OCI-LY7 (cell line): ENCODE measurements at regions not wholly inside any gene's neighbourhood (a gene's known extent, or its start where the extent isn't known, plus 50 kb on each side); places are given as distances from the start of the nearest gene placed in this dataset.

Experiments
- BruUV-seq: library from RNA; stranded (reverse); fragments of 400-500 nt; replicated peaks from 2 replicates; lab custom pipeline; 2021; lab: Mats Ljungman, UMichigan
- CTCF ChIA-PET: fragments of 300-600 bp; sonication (Branson Sonifier 250); formaldehyde crosslinking; loops from one replicate; lab custom pipeline; 2022; ENCODE audit warnings: antibody characterized with exemption; ENCODE audit not compliant: unreplicated experiment; lab: Charles Lee
- POLR2A ChIA-PET: fragments of 300-600 bp; sonication (Branson Sonifier 250); formaldehyde crosslinking; loops from one replicate; lab custom pipeline; 2022; ENCODE audit warnings: antibody characterized with exemption; lab: Charles Lee
- DNase-seq: peaks from one replicate; pipeline ENCODE4 v3.0.0-alpha.2; 2015; ENCODE audit warnings: low spot score
- H2AFZ ChIP-seq: fragments of 200-600 bp; sonication (generic), shearing (Covaris generic); 2 replicates; pipeline ENCODE4 v1.6.1; 2014; ENCODE audit warnings: mild to moderate bottlenecking, antibody characterized with exemption, low read length, moderate library complexity
- H3K27ac ChIP-seq: fragments of 200-600 bp; sonication (generic); 2 replicates; pipeline ENCODE4 v1.5.1; 2014; ENCODE audit warnings: mixed run types, low read depth, mild to moderate bottlenecking, moderate library complexity, low read length, inconsistent platforms; ENCODE audit not compliant: poor library complexity, severe bottlenecking
- H3K36me3 ChIP-seq: fragments of 200-600 bp; sonication (generic); 2 replicates; pipeline ENCODE4 v1.6.1; 2014; ENCODE audit warnings: mild to moderate bottlenecking, antibody characterized with exemption, low read length, moderate library complexity, mixed read lengths; ENCODE audit not compliant: insufficient read depth
- H3K4me1 ChIP-seq: fragments of 200-600 bp; sonication (generic); 2 replicates; pipeline ENCODE4 v1.5.1; 2014; ENCODE audit warnings: mild to moderate bottlenecking, low read length; ENCODE audit not compliant: insufficient read depth, poor library complexity, severe bottlenecking
- H3K4me2 ChIP-seq: fragments of 200-600 bp; sonication (generic); 2 replicates; pipeline ENCODE4 v1.6.1; 2014; ENCODE audit warnings: mild to moderate bottlenecking, low read length
- H3K4me3 ChIP-seq: fragments of 200-600 bp; sonication (generic); 2 replicates; pipeline ENCODE4 v1.5.1; 2014; ENCODE audit warnings: mild to moderate bottlenecking, low read depth, low read length; ENCODE audit not compliant: poor library complexity, severe bottlenecking
- H3K79me2 ChIP-seq: fragments of 200-600 bp; sonication (generic); 2 replicates; pipeline ENCODE4 v1.6.1; 2016; ENCODE audit warnings: low read depth, mild to moderate bottlenecking, low read length, moderate library complexity, mixed read lengths; ENCODE audit not compliant: insufficient read depth
- H3K9me2 ChIP-seq: fragments of 200-600 bp; sonication (generic); 2 replicates; pipeline ENCODE4 v1.6.1; 2016; ENCODE audit warnings: mild to moderate bottlenecking, low read length, mixed read lengths; ENCODE audit not compliant: insufficient read depth
- H3K9me3 ChIP-seq: fragments of 200-600 bp; sonication (generic); 2 replicates; pipeline ENCODE4 v1.6.1; 2014; ENCODE audit warnings: mild to moderate bottlenecking, mixed run types, low read length, mixed read lengths
- H4K20me1 ChIP-seq: fragments of 200-600 bp; sonication (generic); 2 replicates; pipeline ENCODE4 v1.6.1; 2014; ENCODE audit warnings: mild to moderate bottlenecking, antibody characterized with exemption, low read length, moderate library complexity, mixed read lengths; ENCODE audit not compliant: insufficient read depth
- CTCF ChIP-seq: fragments of 200-600 bp; sonication (generic); conservative IDR thresholded peaks from 2 replicates; pipeline ENCODE4 v1.5.1; 2014; ENCODE audit warnings: mild to moderate bottlenecking, antibody characterized with exemption, low read length, moderate library complexity, mixed read lengths
- EZH2phosphoT487 ChIP-seq: fragments of 200-600 bp; sonication (generic); IDR thresholded peaks from 2 replicates; pipeline ENCODE4 v1.6.1; 2018; ENCODE audit warnings: low read depth, borderline replicate concordance, mild to moderate bottlenecking, mixed run types, antibody characterized with exemption, low read length, moderate library complexity, mixed read lengths
- intact Hi-C: fragments of 100-400 bp; cut with micrococcal nuclease; formaldehyde crosslinking; loops from one replicate; pipeline ENCODE4 v1.10.0; 2022; ENCODE audit not compliant: unreplicated experiment

DNA sequence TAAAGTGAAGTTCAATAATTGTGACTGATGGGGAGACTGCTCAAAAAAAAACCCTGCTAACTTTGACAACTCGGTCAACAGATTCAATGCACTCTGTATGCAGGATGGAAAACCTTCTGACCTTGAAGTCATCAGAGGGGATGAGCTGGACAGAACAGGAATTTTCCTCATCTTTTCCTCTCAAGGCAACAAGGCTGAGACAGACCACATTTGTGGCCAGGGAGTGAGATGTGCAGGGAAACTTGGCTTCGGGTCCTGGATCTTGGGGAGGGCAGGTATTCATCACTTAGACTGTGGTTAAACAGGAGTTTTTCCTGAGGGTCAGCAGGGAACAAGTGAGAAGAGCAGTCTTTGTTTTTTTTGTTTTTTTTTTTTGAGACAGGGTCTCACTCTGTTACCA, 100.6 kb downstream of the BAMBI start:
- Histone ChIP-seq H3K27ac (no peak overlapping the region), H3K9me3 (no peaks in the 10 kb centered on the region), H4K20me1 (no peaks in the 10 kb centered on the region), H3K79me2 (no peaks in the 10 kb centered on the region), H3K4me1 (no peaks in the 10 kb centered on the region), H2AFZ (no peak overlapping the region), H3K9me2 (no peaks in the 10 kb centered on the region), H3K4me3 (no peak overlapping the region), H3K4me2 (no peak overlapping the region), H3K36me3 (no peaks in the 10 kb centered on the region)
- intact Hi-C loops: no loop called here
- DNase-seq: no peak
- POLR2A ChIA-PET: no interaction called here
- TF ChIP-seq CTCF: no peak
- BruUV-seq: no TSS peak
- CTCF ChIA-PET: no interaction called here

GRCh38 chr10:28778524-28778923, 101.2 kb downstream of the BAMBI start:
- H4K20me1 ChIP-seq: no peaks in the 10 kb centered on the region
- H3K4me1 ChIP-seq: no peaks in the 10 kb centered on the region
- intact Hi-C loops: no loop called here
- H2AFZ ChIP-seq: no peak overlapping the region
- no TSS peak for BruUV-seq
- TF ChIP-seq CTCF (no peak), EZH2phosphoT487 (no peak)
- no peaks in the 10 kb centered on the region for H3K9me2 ChIP-seq
- DNase-seq: no peak
- ChIA-PET POLR2A (no interaction called here), CTCF (no interaction called here)
- no peak overlapping the region for H3K4me2 ChIP-seq
- no peaks in the 10 kb centered on the region for H3K79me2 ChIP-seq
- H3K9me3 ChIP-seq: no peaks in the 10 kb centered on the region
- no peak overlapping the region for H3K27ac ChIP-seq
- H3K4me3 ChIP-seq: no peak overlapping the region
- no peaks in the 10 kb centered on the region for H3K36me3 ChIP-seq

GRCh38 chr10:28781296-28781695, 104.0 kb downstream of the BAMBI start:
- POLR2A ChIA-PET: no interaction called here
- no TSS peak for BruUV-seq
- intact Hi-C loops: no loop called here

More at GRCh38 chr10:28781296-28781695, 104.0 kb downstream of the BAMBI start:
- Histone ChIP-seq H3K36me3 (no peaks in the 10 kb centered on the region), H4K20me1 (no peaks in the 10 kb centered on the region), H3K79me2 (no peaks in the 10 kb centered on the region), H3K4me2 (no peak overlapping the region), H3K4me3 (no peak overlapping the region), H3K27ac (no peak overlapping the region), H3K4me1 (no peaks in the 10 kb centered on the region), H3K9me3 (no peaks in the 10 kb centered on the region), H3K9me2 (no peaks in the 10 kb centered on the region), H2AFZ (no peak overlapping the region)
- TF ChIP-seq CTCF (no peak), EZH2phosphoT487 (no peak)
- no peak for DNase-seq
- CTCF ChIA-PET: no interaction called here
